ENCODE measurements at regions not wholly inside any gene's neighbourhood (a gene's known extent, or its start where the extent isn't known, plus 50 kb on each side); places are given as distances from the start of the nearest gene placed in this dataset.

GRCh38 chr5:12230659-12231058 lies 326.4 kb upstream of the CTNND2 start:
- H3K36me3 ChIP-seq (ENCODE audit: control insufficient read depth in 3 of 3, insufficient read depth in 2 of 3, low read depth in 1 of 3, low read length in 3 of 3) = no peaks in the 10 kb centered on the region
- peaks cover 0 to 4% of the 10 kb centered on the region in 2 donors for H3K9me3 ChIP-seq (ENCODE audit: control insufficient read depth in 2 of 2, insufficient read depth in 1 of 2, low read depth in 1 of 2, low read length in 1 of 2)
- WGBS, 3 donors = 77 to 83% (median 80%) methylated on average over 9 of the region's 9 CpGs
- H3K27me3 ChIP-seq (ENCODE audit: control insufficient read depth in 3 of 3, insufficient read depth in 3 of 3, low read length in 3 of 3) = no peaks in the 10 kb centered on the region
- FAIRE-seq (no peak), DNase-seq (no peak)
- H3K4me3 ChIP-seq (ENCODE audit: low read depth in 1 of 3, low read length in 3 of 3) = no peak overlapping the region
- H3K4me1 ChIP-seq (ENCODE audit: control insufficient read depth in 3 of 3, insufficient read depth in 2 of 3, low read depth in 1 of 3, low read length in 2 of 3) = no peaks in the 10 kb centered on the region
- no peak overlapping the region for H3K27ac ChIP-seq (ENCODE audit: low read depth in 1 of 3, low read length in 2 of 3)

GRCh38 chr5:12217039-12217438 lies 312.8 kb upstream of the CTNND2 start:
- DNase-seq (no peak), FAIRE-seq (no peak)
- no peak overlapping the region for H3K4me3 ChIP-seq (ENCODE audit: low read depth in 1 of 3, low read length in 3 of 3)
- no peaks in the 10 kb centered on the region for H3K27me3 ChIP-seq (ENCODE audit: control insufficient read depth in 3 of 3, insufficient read depth in 3 of 3, low read length in 3 of 3)
- 60 to 75% (median 62%) methylated on average over 2 of the region's 2 CpGs for WGBS, 3 donors
- no peaks in the 10 kb centered on the region for H3K36me3 ChIP-seq (ENCODE audit: control insufficient read depth in 3 of 3, insufficient read depth in 2 of 3, low read depth in 1 of 3, low read length in 3 of 3)
- H3K9me3 ChIP-seq (ENCODE audit: control insufficient read depth in 2 of 2, insufficient read depth in 1 of 2, low read depth in 1 of 2, low read length in 1 of 2) = peaks cover 0 to 17% of the 10 kb centered on the region in 2 donors
- H3K27ac ChIP-seq (ENCODE audit: low read depth in 1 of 3, low read length in 2 of 3) = no peak overlapping the region
- H3K4me1 ChIP-seq (ENCODE audit: control insufficient read depth in 3 of 3, insufficient read depth in 2 of 3, low read depth in 1 of 3, low read length in 2 of 3) = no peaks in the 10 kb centered on the region

- Histone ChIP-seq H3K4me3 (ENCODE audit: low read depth in 1 of 3, low read length in 3 of 3) (no peak overlapping the region), H3K27me3 (ENCODE audit: control insufficient read depth in 3 of 3, insufficient read depth in 3 of 3, low read length in 3 of 3) (no peaks in the 10 kb centered on the region), H3K9me3 (ENCODE audit: control insufficient read depth in 2 of 2, insufficient read depth in 1 of 2, low read depth in 1 of 2, low read length in 1 of 2) (peaks cover 0 to 17% of the 10 kb centered on the region in 2 donors), H3K27ac (ENCODE audit: low read depth in 1 of 3, low read length in 2 of 3) (no peak overlapping the region), H3K4me1 (ENCODE audit: control insufficient read depth in 3 of 3, insufficient read depth in 2 of 3, low read depth in 1 of 3, low read length in 2 of 3) (no peaks in the 10 kb centered on the region), H3K36me3 (ENCODE audit: control insufficient read depth in 3 of 3, insufficient read depth in 2 of 3, low read depth in 1 of 3, low read length in 3 of 3) (no peaks in the 10 kb centered on the region)
- DNase-seq (no peak), FAIRE-seq (no peak)
- 55 to 79% (median 70%) methylated on average over 2 of the region's 2 CpGs for WGBS, 3 donors
Measured at GRCh38 chr5:12214267-12215015, 310.2 kb upstream of the CTNND2 start.

- WGBS, 3 donors = 72 to 77% (median 77%) methylated on average over 4 of the region's 4 CpGs
Measured at GRCh38 chr5:12208366-12209100, 304.3 kb upstream of the CTNND2 start.

GRCh38 chr5:12204761-12205160 lies 300.5 kb upstream of the CTNND2 start:
- no peak overlapping the region for H3K27ac ChIP-seq (ENCODE audit: low read depth in 1 of 3, low read length in 2 of 3)
- WGBS, 3 donors = 70 to 76% (median 75%) methylated on average over 2 of the region's 2 CpGs
- FAIRE-seq (no peak), DNase-seq (no peak)
- H3K36me3 ChIP-seq (ENCODE audit: control insufficient read depth in 3 of 3, insufficient read depth in 2 of 3, low read depth in 1 of 3, low read length in 3 of 3) = no peaks in the 10 kb centered on the region
- H3K27me3 ChIP-seq (ENCODE audit: control insufficient read depth in 3 of 3, insufficient read depth in 3 of 3, low read length in 3 of 3) = no peaks in the 10 kb centered on the region
- no peaks in the 10 kb centered on the region for H3K9me3 ChIP-seq (ENCODE audit: control insufficient read depth in 2 of 2, insufficient read depth in 1 of 2, low read depth in 1 of 2, low read length in 1 of 2)
- H3K4me1 ChIP-seq (ENCODE audit: control insufficient read depth in 3 of 3, insufficient read depth in 2 of 3, low read depth in 1 of 3, low read length in 2 of 3) = no peaks in the 10 kb centered on the region
- H3K4me3 ChIP-seq (ENCODE audit: low read depth in 1 of 3, low read length in 3 of 3) = no peak overlapping the region

More at GRCh38 chr5:12208366-12209100, 304.3 kb upstream of the CTNND2 start:
- Histone ChIP-seq H3K36me3 (ENCODE audit: control insufficient read depth in 3 of 3, insufficient read depth in 2 of 3, low read depth in 1 of 3, low read length in 3 of 3) (no peaks in the 10 kb centered on the region), H3K27me3 (ENCODE audit: control insufficient read depth in 3 of 3, insufficient read depth in 3 of 3, low read length in 3 of 3) (no peaks in the 10 kb centered on the region), H3K9me3 (ENCODE audit: control insufficient read depth in 2 of 2, insufficient read depth in 1 of 2, low read depth in 1 of 2, low read length in 1 of 2) (no peaks in the 10 kb centered on the region), H3K27ac (ENCODE audit: low read depth in 1 of 3, low read length in 2 of 3) (no peak overlapping the region), H3K4me3 (ENCODE audit: low read depth in 1 of 3, low read length in 3 of 3) (no peak overlapping the region), H3K4me1 (ENCODE audit: control insufficient read depth in 3 of 3, insufficient read depth in 2 of 3, low read depth in 1 of 3, low read length in 2 of 3) (no peaks in the 10 kb centered on the region)
- FAIRE-seq (no peak), DNase-seq (no peak)

- H3K4me3 ChIP-seq (ENCODE audit: low read depth in 1 of 3, low read length in 3 of 3) = no peak overlapping the region
- no peaks in the 10 kb centered on the region for H3K9me3 ChIP-seq (ENCODE audit: control insufficient read depth in 2 of 2, insufficient read depth in 1 of 2, low read depth in 1 of 2, low read length in 1 of 2)
- H3K36me3 ChIP-seq (ENCODE audit: control insufficient read depth in 3 of 3, insufficient read depth in 2 of 3, low read depth in 1 of 3, low read length in 3 of 3) = no peaks in the 10 kb centered on the region
- DNase-seq (no peak), FAIRE-seq (no peak)
- H3K4me1 ChIP-seq (ENCODE audit: control insufficient read depth in 3 of 3, insufficient read depth in 2 of 3, low read depth in 1 of 3, low read length in 2 of 3) = no peaks in the 10 kb centered on the region
- 87 to 92% (median 88%) methylated on average over 9 of the region's 9 CpGs for WGBS, 3 donors
- H3K27me3 ChIP-seq (ENCODE audit: control insufficient read depth in 3 of 3, insufficient read depth in 3 of 3, low read length in 3 of 3) = no peaks in the 10 kb centered on the region
- H3K27ac ChIP-seq (ENCODE audit: low read depth in 1 of 3, low read length in 2 of 3) = no peak overlapping the region
Measured at GRCh38 chr5:12193536-12193935, 289.3 kb upstream of the CTNND2 start.

GRCh38 chr5:12183003-12183402 lies 278.8 kb upstream of the CTNND2 start:
- no peak overlapping the region for H3K4me3 ChIP-seq (ENCODE audit: low read depth in 1 of 3, low read length in 3 of 3)
- FAIRE-seq = no peak
- no peak overlapping the region for H3K27ac ChIP-seq (ENCODE audit: low read depth in 1 of 3, low read length in 2 of 3)
- 58 to 73% (median 64%) methylated on average over 6 of the region's 6 CpGs for WGBS, 3 donors
- H3K9me3 ChIP-seq (ENCODE audit: control insufficient read depth in 2 of 2, insufficient read depth in 1 of 2, low read depth in 1 of 2, low read length in 1 of 2) = no peaks in the 10 kb centered on the region
- H3K4me1 ChIP-seq (ENCODE audit: control insufficient read depth in 3 of 3, insufficient read depth in 2 of 3, low read depth in 1 of 3, low read length in 2 of 3) = no peaks in the 10 kb centered on the region
- DNase-seq = no peak
- no peaks in the 10 kb centered on the region for H3K36me3 ChIP-seq (ENCODE audit: control insufficient read depth in 3 of 3, insufficient read depth in 2 of 3, low read depth in 1 of 3, low read length in 3 of 3)
- no peaks in the 10 kb centered on the region for H3K27me3 ChIP-seq (ENCODE audit: control insufficient read depth in 3 of 3, insufficient read depth in 3 of 3, low read length in 3 of 3)

GRCh38 chr5:12177851-12178250 lies 273.6 kb upstream of the CTNND2 start:
- FAIRE-seq (no peak), DNase-seq (no peak)
- Histone ChIP-seq H3K36me3 (ENCODE audit: control insufficient read depth in 3 of 3, insufficient read depth in 2 of 3, low read depth in 1 of 3, low read length in 3 of 3) (no peaks in the 10 kb centered on the region), H3K27me3 (ENCODE audit: control insufficient read depth in 3 of 3, insufficient read depth in 3 of 3, low read length in 3 of 3) (no peaks in the 10 kb centered on the region), H3K4me3 (ENCODE audit: low read depth in 1 of 3, low read length in 3 of 3) (no peak overlapping the region), H3K9me3 (ENCODE audit: control insufficient read depth in 2 of 2, insufficient read depth in 1 of 2, low read depth in 1 of 2, low read length in 1 of 2) (no peaks in the 10 kb centered on the region), H3K27ac (ENCODE audit: low read depth in 1 of 3, low read length in 2 of 3) (no peak overlapping the region), H3K4me1 (ENCODE audit: control insufficient read depth in 3 of 3, insufficient read depth in 2 of 3, low read depth in 1 of 3, low read length in 2 of 3) (no peaks in the 10 kb centered on the region)

All from small intestine (tissue), 7 donors.